Colon (tissue), 2 donors: ENCODE measurements at regions not wholly inside any gene's neighbourhood (a gene's known extent, or its start where the extent isn't known, plus 50 kb on each side); places are given as distances from the start of the nearest gene placed in this dataset.

ENCODE experiments used
- FAIRE-seq: peaks from 2 replicates; lab custom pipeline; 2012; peaks lifted over from hg19 to GRCh38; lab: Jason Lieb, UNC
- donor health status: control.
- donor health status: control.

DNA sequence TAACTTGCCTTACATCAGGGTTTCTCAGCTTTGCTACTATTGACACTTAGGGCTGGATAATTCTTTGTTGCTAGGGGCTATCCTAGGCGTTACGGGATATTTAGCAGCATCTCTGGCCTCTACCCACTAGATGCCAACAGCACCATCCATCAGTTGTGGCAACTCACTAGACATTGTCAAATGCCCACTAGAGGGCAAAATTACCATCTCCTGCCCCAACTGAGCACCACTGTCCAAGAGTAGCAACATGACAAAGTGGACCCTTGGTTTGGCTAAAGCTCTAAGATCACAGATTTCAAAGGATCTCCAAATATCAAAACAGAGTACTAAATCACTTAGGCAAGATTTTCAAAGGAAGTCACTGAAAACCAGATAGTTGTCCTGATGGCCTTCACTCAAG is 251.7 kb upstream of the TBX3 start:
- FAIRE-seq = no peak

DNA sequence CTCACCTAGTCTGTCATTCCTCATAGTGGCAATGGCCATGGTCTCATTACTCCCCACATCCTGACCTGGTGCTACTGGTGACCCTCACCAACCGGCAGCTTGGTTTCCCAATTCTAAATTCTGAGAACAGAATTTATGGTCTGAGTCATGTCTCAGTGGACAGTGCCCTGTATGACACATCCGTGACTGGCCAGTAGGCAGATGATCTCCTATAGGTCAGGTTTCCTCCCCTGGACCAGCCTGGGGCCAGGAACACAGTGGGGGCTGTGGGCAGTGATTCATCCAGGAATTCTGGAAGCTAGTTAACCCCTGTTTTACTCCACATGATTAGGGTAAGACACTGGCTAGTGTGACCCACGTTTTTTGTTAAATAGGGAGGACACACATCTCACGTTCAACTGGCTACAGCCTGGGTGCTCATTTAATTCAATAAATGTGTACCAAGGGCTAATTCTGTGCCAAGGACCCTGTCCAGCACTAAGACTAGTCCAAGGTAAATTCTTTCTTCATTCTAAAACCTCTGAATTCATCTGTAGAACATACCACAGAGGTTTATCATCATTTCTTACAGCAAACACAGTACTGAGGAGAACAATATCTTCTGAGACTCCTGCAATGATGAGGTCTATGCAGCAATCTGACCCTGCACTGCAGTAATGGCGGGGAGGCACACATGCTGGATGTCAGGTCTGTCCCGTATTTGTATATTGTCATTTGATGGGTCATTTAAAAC is 249.6 kb upstream of the TBX3 start:
- FAIRE-seq = no peak

DNA sequence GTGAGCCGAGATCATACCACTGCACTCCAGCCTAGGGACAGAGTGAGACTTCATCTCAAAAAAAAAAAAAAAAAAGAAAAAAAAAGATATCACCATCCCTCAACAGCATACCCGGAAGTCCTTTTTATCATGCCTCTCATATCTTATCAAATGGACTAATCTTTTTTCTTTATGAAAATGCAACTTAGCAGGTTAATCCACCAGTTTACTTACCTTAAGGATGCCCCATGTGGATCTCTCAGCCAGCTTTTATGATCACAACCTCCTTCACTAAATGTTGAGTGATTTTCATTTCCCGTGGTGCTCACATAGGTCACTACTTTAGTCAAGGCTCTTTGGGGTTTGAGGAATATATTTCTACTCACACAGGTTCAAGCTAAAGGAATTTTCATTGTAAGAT is 248.8 kb upstream of the TBX3 start:
- no peak for FAIRE-seq

- no peak for FAIRE-seq
Observed at GRCh38 chr12:114931025-114931424, 247.1 kb upstream of the TBX3 start.

DNA sequence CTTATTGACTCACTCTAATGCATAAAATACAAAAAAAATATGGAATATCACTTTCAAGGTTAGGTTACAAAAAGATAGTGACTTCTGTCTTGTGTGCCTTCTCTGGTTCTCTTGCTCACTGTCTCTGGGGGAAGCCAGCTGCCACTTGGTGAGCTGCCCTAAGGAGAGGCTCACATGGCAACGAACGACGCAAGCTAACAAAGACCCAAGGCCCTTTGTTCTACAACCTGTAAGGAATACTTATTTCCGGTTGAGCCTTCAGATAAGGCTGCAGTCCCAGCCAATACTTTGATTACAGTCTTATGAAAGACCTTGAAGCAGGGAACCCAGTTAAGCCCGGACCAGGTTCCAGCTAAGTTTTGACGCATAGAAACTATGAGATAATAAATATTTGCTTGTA is 242.4 kb upstream of the TBX3 start:
- no peak for FAIRE-seq

DNA sequence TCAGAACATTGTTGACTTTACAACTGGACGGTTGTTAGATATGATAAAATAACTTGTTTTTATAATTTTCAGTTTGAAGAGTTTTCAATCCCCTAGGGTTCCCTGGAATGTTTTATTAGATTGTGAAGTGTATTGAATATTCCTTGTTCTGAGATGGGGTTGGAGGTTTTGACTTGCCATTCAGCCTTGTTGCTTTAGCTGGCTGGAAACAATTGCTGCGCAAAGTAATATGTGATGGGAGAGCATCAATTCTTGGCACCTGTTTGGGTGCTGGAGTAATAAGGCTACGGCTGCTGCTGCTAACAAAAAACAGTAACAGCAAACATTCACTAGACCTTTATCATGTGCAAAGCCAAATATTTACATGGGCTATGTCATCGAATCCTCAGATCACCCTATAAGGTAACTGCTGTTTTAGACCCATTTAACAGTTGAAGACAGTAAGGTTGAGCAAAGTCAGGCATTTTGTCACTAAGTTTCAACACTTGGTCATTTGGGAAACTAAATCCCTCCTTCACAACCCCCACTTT is 241.0 kb upstream of the TBX3 start:
- no peak for FAIRE-seq

- no peak for FAIRE-seq
Observed at GRCh38 chr12:114921781-114922180, 237.8 kb upstream of the TBX3 start.

- FAIRE-seq = no peak
Observed at GRCh38 chr12:114920771-114921554, 237.0 kb upstream of the TBX3 start.

DNA sequence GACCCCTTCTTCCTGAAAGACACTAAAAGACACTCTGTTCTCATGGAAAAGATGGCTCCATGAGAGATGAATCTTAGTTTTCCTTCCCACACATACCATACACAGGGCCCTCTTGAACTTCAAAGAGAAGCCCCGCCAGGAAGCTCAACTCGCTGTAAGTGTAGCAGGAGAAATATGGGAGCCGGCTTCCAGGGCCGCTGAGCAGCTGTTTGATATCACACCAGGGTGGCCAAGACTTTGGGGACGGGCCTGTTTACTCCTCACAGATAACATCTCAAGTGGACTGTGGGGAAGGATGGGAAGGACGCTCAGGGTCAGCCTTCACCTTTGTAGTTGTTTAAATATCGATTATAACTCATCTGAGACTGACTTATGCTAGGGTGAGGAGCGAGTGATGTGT is 235.5 kb upstream of the TBX3 start:
- FAIRE-seq = no peak

GRCh38 chr12:114918535-114919233 is 234.7 kb upstream of the TBX3 start:
- no peak for FAIRE-seq

- no peak for FAIRE-seq
Observed at GRCh38 chr12:114917953-114918352, 234.0 kb upstream of the TBX3 start.

- FAIRE-seq = no peak
Observed at GRCh38 chr12:114917307-114917706, 233.3 kb upstream of the TBX3 start.

GRCh38 chr12:114916541-114916940 is 232.6 kb upstream of the TBX3 start:
- no peak for FAIRE-seq

DNA sequence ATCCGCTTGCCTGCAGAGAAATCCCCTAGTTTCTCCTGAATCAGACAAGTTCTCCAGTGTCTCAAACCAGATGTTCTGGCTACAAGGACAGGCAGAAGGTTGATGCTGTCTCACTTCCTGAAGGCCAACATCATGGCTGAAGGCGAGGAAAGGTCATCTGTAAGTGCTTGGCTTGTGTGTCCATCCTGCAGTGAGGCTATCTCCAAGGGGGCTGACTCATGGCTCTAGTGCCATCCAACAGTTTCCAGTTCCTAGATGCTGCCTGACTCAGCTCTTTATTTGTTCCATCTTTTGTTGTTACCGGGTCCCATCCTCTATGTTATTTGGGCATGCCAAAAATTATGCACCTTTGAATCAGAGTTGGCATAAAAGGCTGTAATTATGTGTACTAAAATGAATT is 232.1 kb upstream of the TBX3 start:
- no peak for FAIRE-seq

DNA sequence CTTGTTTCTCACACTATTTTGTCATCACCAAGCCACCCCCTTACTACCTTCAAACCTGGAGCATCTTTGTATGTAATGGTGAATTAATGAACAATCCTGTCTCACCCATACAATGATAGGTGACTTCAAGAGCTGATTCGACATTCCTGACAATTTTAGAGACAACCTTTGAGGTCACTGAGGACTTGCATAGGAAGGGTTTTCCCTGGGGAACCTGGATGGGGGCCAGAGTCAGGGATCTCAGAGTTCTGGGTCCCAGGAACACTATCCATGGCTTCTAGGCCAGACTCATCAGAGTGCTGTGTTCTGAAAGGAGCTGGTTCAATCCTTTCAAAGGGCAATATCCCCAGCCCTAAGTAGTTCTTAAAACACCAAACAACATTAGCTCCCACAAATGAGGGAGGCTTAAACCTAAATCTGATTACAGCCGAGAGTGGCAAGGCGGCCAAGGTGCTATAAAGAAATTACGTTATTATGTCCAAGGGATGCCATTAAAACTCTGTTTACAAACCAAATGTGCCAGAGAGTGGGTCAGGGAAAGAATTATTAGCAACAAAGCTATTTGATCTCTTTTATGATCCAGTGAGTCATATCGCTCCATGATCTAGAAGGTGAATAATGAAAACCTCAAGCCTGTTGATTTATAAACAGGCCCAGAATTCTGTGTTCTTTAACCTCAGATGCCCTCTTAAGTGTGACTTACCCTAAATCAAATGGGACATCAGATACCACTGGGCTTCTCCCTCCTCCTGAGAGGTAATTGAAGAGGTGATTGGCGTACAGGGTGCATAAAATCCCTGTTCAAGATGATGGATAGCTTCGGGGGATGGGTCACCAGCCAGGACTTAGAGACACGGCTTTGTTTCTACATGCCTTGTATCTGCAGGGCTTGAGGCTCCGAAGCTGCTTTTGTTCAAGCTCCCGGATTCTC is 230.2 kb upstream of the TBX3 start:
- no peak for FAIRE-seq

- FAIRE-seq = no peak
Observed at GRCh38 chr12:114912811-114913210, 228.8 kb upstream of the TBX3 start.

DNA sequence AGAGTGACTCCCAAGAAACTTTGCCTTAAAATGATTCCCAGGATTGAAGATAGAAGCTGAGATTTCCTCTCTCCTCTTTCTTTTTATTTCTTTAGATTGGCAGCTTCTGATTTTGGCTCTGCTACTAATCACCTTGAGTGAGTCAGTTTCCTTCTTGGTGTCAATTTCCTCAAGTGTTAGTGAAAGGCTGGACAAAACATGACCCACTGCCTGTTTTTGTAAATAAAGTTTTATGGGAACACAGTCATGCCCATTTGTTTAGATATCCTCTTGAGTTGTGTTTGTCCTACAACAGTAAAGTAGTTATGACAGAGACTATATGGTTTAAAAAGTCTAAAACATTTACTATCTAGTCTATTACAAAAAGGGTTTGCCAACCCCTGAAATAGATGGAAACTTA is 227.2 kb upstream of the TBX3 start:
- no peak for FAIRE-seq

- FAIRE-seq = no peak
Observed at GRCh38 chr12:114904254-114905003, 220.5 kb upstream of the TBX3 start.

- FAIRE-seq = no peak
Observed at GRCh38 chr12:114903083-114903691, 219.2 kb upstream of the TBX3 start.

GRCh38 chr12:114902665-114903064 is 218.7 kb upstream of the TBX3 start:
- FAIRE-seq = no peak

GRCh38 chr12:114901316-114901715 is 217.3 kb upstream of the TBX3 start:
- no peak for FAIRE-seq
